ENCODE measurements at regions not wholly inside any gene's neighbourhood (a gene's known extent, or its start where the extent isn't known, plus 50 kb on each side); places are given as distances from the start of the nearest gene placed in this dataset.

DNA sequence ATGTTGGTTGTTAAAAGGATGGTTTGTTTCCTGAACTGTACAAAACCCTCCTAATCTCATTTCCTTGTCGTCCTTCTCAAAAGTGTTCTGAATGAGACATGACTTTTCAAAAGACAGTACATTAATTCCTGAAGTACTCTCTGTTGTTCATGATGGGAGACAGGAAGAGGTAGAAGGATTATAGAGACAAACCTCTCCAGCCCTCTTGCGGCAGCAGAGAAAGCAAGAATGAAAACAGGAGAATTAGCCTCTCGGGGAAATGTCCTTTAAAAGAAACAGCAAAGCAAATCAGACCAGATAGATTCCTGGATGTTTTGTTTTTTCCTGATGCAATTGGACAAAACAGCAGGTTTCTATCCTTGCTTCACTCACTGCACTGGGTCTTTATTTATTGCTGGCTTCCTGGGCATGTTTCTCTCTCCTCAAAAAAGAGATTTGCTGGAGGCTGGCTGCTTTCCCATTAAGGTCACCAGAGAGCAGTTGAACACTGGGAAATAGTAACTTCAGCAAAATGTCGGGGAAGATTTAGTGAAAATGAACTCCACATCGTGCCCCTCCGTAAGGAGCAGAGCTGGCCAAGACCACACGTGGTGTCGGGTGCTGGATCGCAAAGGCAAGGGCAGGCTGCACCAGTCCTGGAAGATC is 145.8 kb upstream of the SYT6 start:
- no peak overlapping the region for H3K27ac ChIP-seq (ENCODE audit: control insufficient read depth, insufficient read depth, low read length)
- no peaks in the 10 kb centered on the region for H3K36me3 ChIP-seq (ENCODE audit: control insufficient read depth in 2 of 2, extremely low read depth in 1 of 2, insufficient read depth in 2 of 2, low read length in 2 of 2)
- H3K79me2 ChIP-seq (ENCODE audit: control insufficient read depth, insufficient read depth, low read length): no peaks in the 10 kb centered on the region
- no peak for FAIRE-seq
- no peak for DNase-seq (ENCODE audit: low read depth, low spot score)
- H3K4me3 ChIP-seq (ENCODE audit: control insufficient read depth in 2 of 3, extremely low read depth in 1 of 3, insufficient read depth in 2 of 3, low read depth in 1 of 3, low read length in 3 of 3): no peak overlapping the region
- H2AFZ ChIP-seq (ENCODE audit: control insufficient read depth, low read length): no peak overlapping the region
- H3K27me3 ChIP-seq (ENCODE audit: control insufficient read depth, extremely low read depth, insufficient read depth, low read length): peaks cover 4% of the 10 kb centered on the region
- dilution Hi-C loops (cut with MboI; ENCODE audit: extremely low pct_ligation_motif_present, low sequenced_read_pairs): no loop called here
- H3K9ac ChIP-seq (ENCODE audit: control insufficient read depth, extremely low read depth, insufficient read depth, low read length): no peak overlapping the region
- no peak overlapping the region for H3K4me2 ChIP-seq (ENCODE audit: control insufficient read depth, extremely low read depth, insufficient read depth, low read depth, low read length)
- no peak for TF ChIP-seq EZH2 (IDR thresholded peaks at IDR 0.05; ENCODE audit: low read length)
- TF ChIP-seq, protein P1, sequence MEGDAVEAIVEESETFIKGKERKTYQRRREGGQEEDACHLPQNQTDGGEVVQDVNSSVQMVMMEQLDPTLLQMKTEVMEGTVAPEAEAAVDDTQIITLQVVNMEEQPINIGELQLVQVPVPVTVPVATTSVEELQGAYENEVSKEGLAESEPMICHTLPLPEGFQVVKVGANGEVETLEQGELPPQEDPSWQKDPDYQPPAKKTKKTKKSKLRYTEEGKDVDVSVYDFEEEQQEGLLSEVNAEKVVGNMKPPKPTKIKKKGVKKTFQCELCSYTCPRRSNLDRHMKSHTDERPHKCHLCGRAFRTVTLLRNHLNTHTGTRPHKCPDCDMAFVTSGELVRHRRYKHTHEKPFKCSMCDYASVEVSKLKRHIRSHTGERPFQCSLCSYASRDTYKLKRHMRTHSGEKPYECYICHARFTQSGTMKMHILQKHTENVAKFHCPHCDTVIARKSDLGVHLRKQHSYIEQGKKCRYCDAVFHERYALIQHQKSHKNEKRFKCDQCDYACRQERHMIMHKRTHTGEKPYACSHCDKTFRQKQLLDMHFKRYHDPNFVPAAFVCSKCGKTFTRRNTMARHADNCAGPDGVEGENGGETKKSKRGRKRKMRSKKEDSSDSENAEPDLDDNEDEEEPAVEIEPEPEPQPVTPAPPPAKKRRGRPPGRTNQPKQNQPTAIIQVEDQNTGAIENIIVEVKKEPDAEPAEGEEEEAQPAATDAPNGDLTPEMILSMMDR (optimal IDR thresholded peaks at IDR 0.05 in 1 of 3, IDR thresholded peaks at IDR 0.05 in 1 of 3, conservative IDR thresholded peaks at IDR 0.05 in 1 of 3; ENCODE audit: extremely low read depth in 1 of 3, insufficient read depth in 2 of 3, low read length in 3 of 3): no peak
- H3K9me3 ChIP-seq (ENCODE audit: control insufficient read depth, low read depth, low read length): no peaks in the 10 kb centered on the region
- no peaks in the 10 kb centered on the region for H3K4me1 ChIP-seq (ENCODE audit: control insufficient read depth, extremely low read depth, insufficient read depth, low read length)
- H3K9me1 ChIP-seq (ENCODE audit: control insufficient read depth, extremely low read depth, insufficient read depth, low read length): no peaks in the 10 kb centered on the region
- no peaks in the 10 kb centered on the region for H4K20me1 ChIP-seq (ENCODE audit: control insufficient read depth, extremely low read depth, insufficient read depth, low read length)

DNA sequence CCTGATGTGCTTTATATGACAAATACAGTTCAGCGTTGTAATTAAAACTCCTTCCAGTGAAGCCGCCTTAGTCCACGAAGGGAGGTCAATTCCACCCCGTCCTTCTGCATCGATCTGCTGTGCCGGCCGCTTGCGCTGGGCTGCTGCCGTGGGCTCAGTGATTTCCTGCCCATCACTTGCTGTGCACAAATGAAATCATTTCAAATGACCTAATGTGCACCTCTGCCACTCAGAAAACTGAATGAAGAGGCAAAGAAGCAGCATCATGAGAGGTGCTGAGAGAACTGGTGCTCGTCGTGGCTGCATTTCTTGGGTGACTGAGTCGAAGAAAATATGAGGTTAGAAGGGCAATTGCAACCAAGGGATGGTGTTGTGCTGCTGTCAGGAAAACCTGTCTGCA is 144.3 kb upstream of the SYT6 start:
- Histone ChIP-seq H3K9me1 (ENCODE audit: control insufficient read depth, extremely low read depth, insufficient read depth, low read length) (no peaks in the 10 kb centered on the region), H3K4me3 (ENCODE audit: control insufficient read depth in 2 of 3, extremely low read depth in 1 of 3, insufficient read depth in 2 of 3, low read depth in 1 of 3, low read length in 3 of 3) (no peak overlapping the region), H3K27ac (ENCODE audit: control insufficient read depth, insufficient read depth, low read length) (no peak overlapping the region), H3K4me1 (ENCODE audit: control insufficient read depth, extremely low read depth, insufficient read depth, low read length) (no peaks in the 10 kb centered on the region), H2AFZ (ENCODE audit: control insufficient read depth, low read length) (no peak overlapping the region), H3K9ac (ENCODE audit: control insufficient read depth, extremely low read depth, insufficient read depth, low read length) (no peak overlapping the region), H3K27me3 (ENCODE audit: control insufficient read depth, extremely low read depth, insufficient read depth, low read length) (peaks cover 4% of the 10 kb centered on the region), H3K9me3 (ENCODE audit: control insufficient read depth, low read depth, low read length) (no peaks in the 10 kb centered on the region), H3K4me2 (ENCODE audit: control insufficient read depth, extremely low read depth, insufficient read depth, low read depth, low read length) (no peak overlapping the region), H4K20me1 (ENCODE audit: control insufficient read depth, extremely low read depth, insufficient read depth, low read length) (no peaks in the 10 kb centered on the region), H3K36me3 (ENCODE audit: control insufficient read depth in 2 of 2, extremely low read depth in 1 of 2, insufficient read depth in 2 of 2, low read length in 2 of 2) (no peaks in the 10 kb centered on the region), H3K79me2 (ENCODE audit: control insufficient read depth, insufficient read depth, low read length) (no peaks in the 10 kb centered on the region)
- dilution Hi-C loops (cut with MboI; ENCODE audit: extremely low pct_ligation_motif_present, low sequenced_read_pairs): no loop called here
- DNase-seq (ENCODE audit: low read depth, low spot score) (no peak), FAIRE-seq (no peak)
- TF ChIP-seq EZH2 (IDR thresholded peaks at IDR 0.05; ENCODE audit: low read length): no peak
- TF ChIP-seq, protein P1 (optimal IDR thresholded peaks at IDR 0.05 in 1 of 3, IDR thresholded peaks at IDR 0.05 in 1 of 3, conservative IDR thresholded peaks at IDR 0.05 in 1 of 3; ENCODE audit: extremely low read depth in 1 of 3, insufficient read depth in 2 of 3, low read length in 3 of 3): no peak

Data from keratinocyte (primary cell).